GM13976 (cell line): ENCODE measurements at regions not wholly inside any gene's neighbourhood (a gene's known extent, or its start where the extent isn't known, plus 50 kb on each side); places are given as distances from the start of the nearest gene placed in this dataset.

Source experiments
- DNase-seq: peaks from one replicate; pipeline ENCODE4 v3.0.0; 2012; ENCODE audit warnings: low spot score
- CTCF ChIP-seq: IDR thresholded peaks from 2 replicates; pipeline ENCODE4 v1.5.1; 2012; ENCODE audit warnings: borderline replicate concordance, mild to moderate bottlenecking; ENCODE audit not compliant: insufficient read depth; ENCODE audit errors: extremely low read depth, missing control alignments, control extremely low read depth
- in situ Hi-C: fragments of 300-500 bp; cut with MboI; formaldehyde crosslinking; loops from one replicate; pipeline ENCODE4 v1.12.0; 2022; ENCODE audit warnings: low sequenced_read_pairs, mixed read lengths, inconsistent platforms; ENCODE audit not compliant: unreplicated experiment

GRCh38 chr1:25091658-25092057 is 140.6 kb downstream of the SYF2 start:
- in situ Hi-C loops = no loop called here
- DNase-seq = no peak

GRCh38 chr1:25090707-25091422 is 141.4 kb downstream of the SYF2 start:
- TF ChIP-seq CTCF = no peak
- no peak for DNase-seq
- in situ Hi-C loops = no loop called here

More at GRCh38 chr1:25091658-25092057, 140.6 kb downstream of the SYF2 start:
- TF ChIP-seq CTCF = no peak

- in situ Hi-C loops = no loop called here
- DNase-seq = no peak
- TF ChIP-seq CTCF = no peak
These were observed 142.5 kb downstream of the SYF2 start for GRCh38 chr1:25089772-25090171.

GRCh38 chr1:25088946-25089345 is 143.4 kb downstream of the SYF2 start:
- TF ChIP-seq CTCF = no peak
- in situ Hi-C loops = no loop called here
- DNase-seq = no peak

- TF ChIP-seq CTCF = no peak
- in situ Hi-C loops = no loop called here
- DNase-seq = no peak
These were observed 144.1 kb downstream of the SYF2 start for GRCh38 chr1:25088180-25088701.

- no peak for TF ChIP-seq CTCF
- in situ Hi-C loops = no loop called here
- no peak for DNase-seq
These were observed 145.7 kb downstream of the SYF2 start for GRCh38 chr1:25086518-25087079.
